Central memory CD8-positive, alpha-beta T cell (primary cell): ENCODE measurements at regions not wholly inside any gene's neighbourhood (a gene's known extent, or its start where the extent isn't known, plus 50 kb on each side); places are given as distances from the start of the nearest gene placed in this dataset.

Source experiments
- ATAC-seq: fragments of 150-1000 bp; cut with Tn5 transposase; replicated peaks from 2 replicates; pipeline ENCODE4 v1.10.0; 2022; ENCODE audit warnings: mild to moderate bottlenecking, moderate FRiP score, moderate number of reproducible peaks; ENCODE audit not compliant: poor library complexity, severe bottlenecking; ENCODE audit errors: extremely low read depth
- DNase-seq, 2 donors: peaks; one replicate each; pipeline ENCODE4 v3.0.0; 2021; ENCODE audit warnings: low spot score in 2 of 2
- H3K27ac Mint-ChIP-seq: one replicate; pipeline ENCODE4 v1.8.0; 2022; ENCODE audit warnings: low read depth, mild to moderate bottlenecking, moderate library complexity, mixed read lengths
- H3K27me3 Mint-ChIP-seq: one replicate; pipeline ENCODE4 v1.8.0; 2022; ENCODE audit warnings: mixed read lengths
- H3K36me3 Mint-ChIP-seq: one replicate; pipeline ENCODE4 v1.8.0; 2022; ENCODE audit warnings: mild to moderate bottlenecking, moderate library complexity, mixed read lengths; ENCODE audit not compliant: insufficient read depth
- H3K4me1 Mint-ChIP-seq: one replicate; pipeline ENCODE4 v1.8.0; 2022; ENCODE audit warnings: mixed read lengths
- H3K4me3 Mint-ChIP-seq: one replicate; pipeline ENCODE4 v1.8.0; 2022; ENCODE audit warnings: mild to moderate bottlenecking, moderate library complexity, mixed read lengths
- H3K9me3 Mint-ChIP-seq: one replicate; pipeline ENCODE4 v1.8.0; 2022; ENCODE audit warnings: mixed read lengths

DNA sequence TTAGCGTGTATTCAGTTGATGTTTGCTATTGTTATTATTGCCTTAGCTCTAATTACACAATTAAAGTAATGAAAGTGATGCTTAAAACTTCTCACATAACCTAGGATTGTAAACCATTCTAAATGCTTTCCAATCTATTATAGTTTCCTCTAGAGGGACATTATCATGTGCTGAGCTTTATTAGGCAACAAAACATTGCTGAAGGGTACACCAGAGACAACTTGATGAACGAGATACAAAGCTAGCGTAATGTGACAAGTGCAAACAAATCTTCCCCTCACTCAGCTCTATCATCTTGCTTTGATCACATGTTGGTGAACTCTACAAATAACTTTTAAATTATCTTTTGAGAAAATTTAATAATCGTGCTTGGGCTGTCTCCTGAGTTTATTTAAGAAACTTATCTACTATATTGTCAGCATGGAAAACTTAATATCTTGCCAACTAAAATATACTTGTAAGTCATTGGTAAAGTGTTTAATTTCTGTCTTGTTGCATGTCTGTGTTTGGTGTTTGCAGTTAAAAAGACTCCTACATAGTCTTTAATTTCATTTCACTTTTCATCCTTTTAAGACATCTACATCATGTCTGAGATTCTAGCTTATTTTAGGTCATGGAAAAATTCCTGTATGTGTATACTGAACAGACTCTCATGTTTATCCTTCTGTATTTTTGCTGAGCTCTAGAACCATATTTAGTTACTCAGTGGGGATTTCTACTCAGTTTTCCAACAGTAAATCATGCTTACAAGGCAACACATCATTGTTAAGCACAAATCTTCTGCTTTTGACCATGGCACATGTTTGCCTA is 104.2 kb upstream of the ADAMTS5 start:
- peaks cover 18% of the 10 kb centered on the region for H3K9me3 Mint-ChIP-seq
- H3K4me1 Mint-ChIP-seq: no peaks in the 10 kb centered on the region
- H3K4me3 Mint-ChIP-seq: no peak overlapping the region
- DNase-seq (no peak), ATAC-seq (no peak)
- no peaks in the 10 kb centered on the region for H3K36me3 Mint-ChIP-seq
- no peaks in the 10 kb centered on the region for H3K27me3 Mint-ChIP-seq
- no peak overlapping the region for H3K27ac Mint-ChIP-seq

DNA sequence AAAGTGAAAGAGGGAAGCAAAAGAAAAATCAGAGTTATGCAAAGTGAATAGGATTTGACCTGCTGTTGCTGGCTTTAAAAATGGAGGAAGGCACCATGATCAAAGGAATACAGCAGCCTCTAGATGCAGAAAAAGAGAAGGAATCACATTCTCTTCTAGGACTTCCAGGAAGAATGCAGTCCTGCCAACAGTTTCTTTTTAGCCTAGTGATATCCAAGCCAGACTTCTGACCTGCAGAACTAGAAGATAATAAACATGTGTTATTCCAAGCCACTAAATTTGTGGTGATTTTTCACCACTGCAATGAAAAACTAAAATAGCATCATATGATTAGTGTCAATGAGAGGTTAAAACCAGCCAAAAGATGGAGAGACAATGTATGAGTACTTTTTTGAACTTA is 101.9 kb upstream of the ADAMTS5 start:
- no peak overlapping the region for H3K27ac Mint-ChIP-seq
- no peak overlapping the region for H3K4me3 Mint-ChIP-seq
- H3K9me3 Mint-ChIP-seq: peaks cover 41% of the 10 kb centered on the region
- H3K36me3 Mint-ChIP-seq: no peaks in the 10 kb centered on the region
- no peaks in the 10 kb centered on the region for H3K4me1 Mint-ChIP-seq
- no peak for DNase-seq
- no peak for ATAC-seq
- H3K27me3 Mint-ChIP-seq: no peaks in the 10 kb centered on the region

DNA sequence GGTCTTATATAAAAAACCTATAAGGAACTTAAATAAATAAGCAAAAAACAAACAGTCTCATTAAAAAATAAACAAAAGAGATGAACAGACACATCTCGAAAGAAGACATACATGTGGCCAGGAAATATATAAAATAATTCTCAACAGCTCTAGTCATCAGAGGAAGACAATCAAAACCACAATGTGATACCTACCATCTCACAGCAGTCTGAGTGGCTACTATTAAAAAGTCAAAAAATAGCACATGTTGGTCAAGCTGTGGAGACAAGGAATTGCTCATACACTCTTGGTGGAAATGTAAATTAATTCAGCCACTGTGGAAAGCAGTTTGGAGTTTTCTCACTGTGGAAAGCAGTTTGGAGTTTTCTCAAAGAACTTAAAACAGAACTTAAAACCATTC is 100.3 kb upstream of the ADAMTS5 start:
- ATAC-seq: no peak
- H3K4me3 Mint-ChIP-seq: no peak overlapping the region

DNA sequence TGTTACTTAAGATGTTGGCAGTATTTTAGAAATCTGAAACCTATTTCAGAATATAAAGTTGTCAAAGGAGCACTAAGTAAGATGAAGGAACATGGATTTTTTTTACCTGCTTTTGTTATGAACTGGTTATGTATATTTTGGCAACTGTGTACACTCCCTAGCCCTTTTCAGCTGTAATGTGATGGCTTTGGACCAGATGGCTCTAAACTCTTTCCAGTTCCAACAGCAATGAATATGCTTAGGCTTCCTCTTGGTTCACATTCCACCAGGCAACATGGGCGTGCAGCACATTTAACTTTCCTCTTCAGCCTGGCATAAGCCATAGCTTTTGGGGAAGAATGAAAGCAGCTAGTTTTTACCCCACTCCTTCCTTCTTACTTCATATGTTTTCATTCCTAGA is 95.6 kb upstream of the ADAMTS5 start:
- Mint-ChIP-seq H3K36me3 (peaks cover 2% of the 10 kb centered on the region), H3K27me3 (no peaks in the 10 kb centered on the region), H3K4me1 (no peaks in the 10 kb centered on the region), H3K9me3 (peaks cover 35% of the 10 kb centered on the region), H3K27ac (no peak overlapping the region), H3K4me3 (no peak overlapping the region)
- DNase-seq (no peak), ATAC-seq (no peak)

More for the DNA sequence above, 100.3 kb upstream of the ADAMTS5 start:
- DNase-seq: no peak
- no peaks in the 10 kb centered on the region for H3K27me3 Mint-ChIP-seq
- no peak overlapping the region for H3K27ac Mint-ChIP-seq
- peaks cover 50% of the 10 kb centered on the region for H3K9me3 Mint-ChIP-seq
- H3K4me1 Mint-ChIP-seq: no peaks in the 10 kb centered on the region
- no peaks in the 10 kb centered on the region for H3K36me3 Mint-ChIP-seq

DNA sequence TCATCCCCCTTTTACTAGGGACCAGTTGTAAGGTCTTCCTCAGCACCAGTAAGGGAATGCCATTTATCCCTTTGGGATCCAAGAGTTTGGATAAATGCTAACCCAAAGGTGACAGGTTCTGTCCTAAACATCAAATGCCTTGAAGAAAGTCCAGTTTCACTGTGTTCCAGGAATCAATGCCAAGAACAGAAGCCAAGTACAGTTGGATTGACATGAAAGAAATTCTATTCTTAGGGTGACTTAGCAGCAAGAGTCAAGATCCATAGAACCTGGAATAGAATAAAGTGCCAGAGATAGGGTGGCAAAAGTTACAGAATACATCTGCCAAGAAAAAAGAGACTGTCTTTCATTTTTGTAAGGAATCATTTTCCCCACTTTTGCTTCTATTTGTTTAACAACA is 94.9 kb upstream of the ADAMTS5 start:
- Mint-ChIP-seq H3K4me1 (no peaks in the 10 kb centered on the region), H3K36me3 (peaks cover 2% of the 10 kb centered on the region), H3K4me3 (no peak overlapping the region), H3K27ac (no peak overlapping the region), H3K27me3 (no peaks in the 10 kb centered on the region), H3K9me3 (peaks cover 35% of the 10 kb centered on the region)
- no peak for DNase-seq
- ATAC-seq: no peak

DNA sequence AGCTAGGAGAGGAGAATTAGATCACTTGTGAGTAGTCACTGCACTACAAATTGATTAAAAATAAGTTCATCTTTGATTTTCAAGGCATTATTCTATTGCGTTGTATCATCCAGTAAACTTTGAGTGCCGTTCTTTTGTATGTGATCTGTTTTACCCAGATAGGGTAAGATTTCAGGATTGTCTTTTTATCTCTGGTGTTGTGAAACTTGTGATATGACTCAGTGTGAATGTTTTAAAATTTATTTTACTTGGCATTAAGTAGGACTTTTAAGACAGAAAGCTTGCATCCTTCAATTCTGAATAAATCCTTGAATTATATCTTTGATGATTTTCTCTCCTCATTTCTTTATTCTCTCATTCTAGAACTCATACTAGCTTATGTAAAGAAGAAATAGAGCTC is 93.3 kb upstream of the ADAMTS5 start:
- Mint-ChIP-seq H3K4me3 (no peak overlapping the region), H3K36me3 (peaks cover 2% of the 10 kb centered on the region), H3K4me1 (no peaks in the 10 kb centered on the region), H3K9me3 (peaks cover 23% of the 10 kb centered on the region), H3K27ac (no peak overlapping the region), H3K27me3 (no peaks in the 10 kb centered on the region)
- ATAC-seq (no peak), DNase-seq (no peak)

DNA sequence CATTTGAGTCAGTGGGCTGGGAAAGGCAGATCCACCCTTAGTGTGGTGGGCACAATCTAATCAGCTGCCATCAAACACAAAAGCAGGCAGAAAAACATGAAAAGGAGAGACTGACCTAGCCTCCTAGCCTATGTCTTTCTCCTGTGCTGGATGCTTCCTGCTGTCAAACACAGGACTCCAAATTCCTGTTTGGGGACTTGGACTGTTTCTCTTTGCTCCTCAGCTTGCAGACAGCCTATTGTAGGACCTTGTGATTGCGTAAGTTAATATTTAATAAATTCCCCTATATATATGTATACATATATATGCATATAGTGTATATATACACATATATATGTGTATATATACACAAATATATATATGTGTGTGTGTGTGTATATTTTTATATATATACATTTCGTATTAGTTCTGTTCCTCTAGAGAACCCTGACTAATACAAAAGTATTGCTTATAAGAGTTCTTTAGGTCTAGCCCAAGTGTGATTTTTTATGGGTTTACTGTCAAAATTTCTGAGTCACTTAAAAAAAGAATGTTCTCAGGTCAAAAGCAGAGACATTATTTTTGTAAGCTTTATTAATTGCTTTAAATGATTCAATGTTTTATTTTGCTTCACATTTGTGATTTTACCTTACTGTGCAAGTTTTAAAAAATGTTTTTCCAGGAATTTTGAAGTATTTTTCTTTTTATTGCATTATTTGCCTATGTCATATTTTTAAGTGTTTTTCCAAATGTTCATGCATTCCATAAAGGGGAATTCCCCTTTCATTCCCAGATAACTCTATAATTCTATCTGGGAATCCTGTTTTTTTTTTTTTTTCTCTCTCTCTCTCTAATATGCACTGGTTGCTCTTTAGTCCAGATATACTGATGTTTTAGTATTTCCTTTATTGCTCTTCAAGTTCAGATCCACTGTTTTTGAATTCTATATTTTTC is 92.1 kb upstream of the ADAMTS5 start:
- Mint-ChIP-seq H3K36me3 (peaks cover 2% of the 10 kb centered on the region), H3K27me3 (no peaks in the 10 kb centered on the region)

DNA sequence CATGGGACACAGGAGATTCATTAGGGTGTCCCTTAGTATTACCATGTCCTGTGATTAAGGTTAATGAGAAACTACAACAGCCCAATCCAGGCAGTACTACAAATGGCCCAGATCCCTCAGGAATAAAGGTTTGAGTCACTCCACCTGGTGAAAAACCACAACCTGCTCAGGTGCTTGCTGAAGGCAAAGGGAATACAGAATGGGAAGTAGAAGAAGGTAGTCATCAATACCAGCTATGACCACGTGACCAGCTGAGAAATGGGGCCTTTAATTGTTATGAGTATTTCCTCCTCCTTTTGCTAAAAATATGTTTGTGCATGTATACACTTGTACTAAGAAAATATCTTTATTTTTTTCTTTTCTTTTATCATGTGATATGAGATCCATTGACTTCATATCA is 91.1 kb upstream of the ADAMTS5 start:
- no peak overlapping the region for H3K4me3 Mint-ChIP-seq
- no peak for ATAC-seq
- H3K36me3 Mint-ChIP-seq: peaks cover 2% of the 10 kb centered on the region
- peaks cover 6% of the 10 kb centered on the region for H3K9me3 Mint-ChIP-seq
- H3K27ac Mint-ChIP-seq: no peak overlapping the region
- no peaks in the 10 kb centered on the region for H3K4me1 Mint-ChIP-seq
- DNase-seq: no peak
- H3K27me3 Mint-ChIP-seq: no peaks in the 10 kb centered on the region

More for the DNA sequence above, 92.1 kb upstream of the ADAMTS5 start:
- Mint-ChIP-seq H3K4me1 (no peaks in the 10 kb centered on the region), H3K27ac (no peak overlapping the region), H3K9me3 (peaks cover 10% of the 10 kb centered on the region), H3K4me3 (no peak overlapping the region)
- DNase-seq (no peak), ATAC-seq (no peak)

DNA sequence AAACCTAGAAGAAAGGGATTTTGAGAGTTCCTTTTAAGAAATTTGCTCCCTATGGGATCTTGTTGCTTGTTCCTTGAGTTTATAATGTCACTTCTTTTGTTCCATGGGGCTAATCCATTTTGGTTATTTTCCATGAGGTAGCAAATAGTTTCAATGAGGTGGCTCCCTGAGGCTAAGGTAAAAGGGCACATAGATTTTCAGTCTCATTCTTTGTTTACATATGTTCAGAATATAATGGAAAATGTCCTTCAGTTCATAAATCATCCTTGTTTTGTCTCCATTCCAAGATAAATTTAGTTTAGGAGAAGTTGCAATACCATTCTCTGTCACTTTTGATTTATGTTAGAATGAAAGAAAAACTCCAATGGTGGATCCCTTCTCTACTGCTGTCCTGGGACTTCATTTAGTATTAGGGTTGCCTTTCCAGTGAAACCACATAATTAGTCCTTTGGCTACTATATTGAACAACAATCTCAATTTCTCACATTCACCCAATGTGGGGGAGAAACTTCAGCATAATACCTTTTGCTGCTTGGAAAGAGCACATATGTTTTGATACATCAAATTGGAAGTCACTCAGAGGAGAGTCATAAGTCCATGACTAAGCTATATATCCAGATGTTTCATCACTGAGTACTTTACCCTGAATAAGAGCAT is 80.9 kb upstream of the ADAMTS5 start:
- Mint-ChIP-seq H3K9me3 (peaks cover 20% of the 10 kb centered on the region), H3K27ac (no peak overlapping the region), H3K36me3 (no peaks in the 10 kb centered on the region), H3K4me3 (no peak overlapping the region), H3K27me3 (no peaks in the 10 kb centered on the region), H3K4me1 (no peaks in the 10 kb centered on the region)
- ATAC-seq: no peak
- DNase-seq: no peak

DNA sequence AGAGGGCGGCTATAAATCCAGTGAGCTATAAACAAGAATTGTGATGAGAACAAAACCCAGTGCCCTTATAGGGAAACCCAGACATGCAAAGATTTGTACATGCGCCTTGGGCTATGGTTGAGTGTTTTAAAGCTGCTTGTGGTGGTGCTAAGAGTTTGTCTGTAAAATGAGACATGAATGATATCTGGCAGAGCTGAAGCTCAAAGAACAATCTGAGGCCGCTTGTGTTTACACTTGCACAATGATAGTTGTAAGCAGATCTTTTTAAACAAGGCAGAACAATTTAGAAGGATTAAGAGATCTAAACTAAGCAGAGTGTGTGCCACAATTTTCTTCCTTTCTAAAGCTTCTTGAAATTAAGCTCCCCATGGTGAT is 80.4 kb upstream of the ADAMTS5 start:
- DNase-seq (no peak), ATAC-seq (no peak)
- Mint-ChIP-seq H3K36me3 (no peaks in the 10 kb centered on the region), H3K27ac (no peak overlapping the region), H3K9me3 (peaks cover 20% of the 10 kb centered on the region), H3K4me1 (no peaks in the 10 kb centered on the region), H3K4me3 (no peak overlapping the region), H3K27me3 (no peaks in the 10 kb centered on the region)

DNA sequence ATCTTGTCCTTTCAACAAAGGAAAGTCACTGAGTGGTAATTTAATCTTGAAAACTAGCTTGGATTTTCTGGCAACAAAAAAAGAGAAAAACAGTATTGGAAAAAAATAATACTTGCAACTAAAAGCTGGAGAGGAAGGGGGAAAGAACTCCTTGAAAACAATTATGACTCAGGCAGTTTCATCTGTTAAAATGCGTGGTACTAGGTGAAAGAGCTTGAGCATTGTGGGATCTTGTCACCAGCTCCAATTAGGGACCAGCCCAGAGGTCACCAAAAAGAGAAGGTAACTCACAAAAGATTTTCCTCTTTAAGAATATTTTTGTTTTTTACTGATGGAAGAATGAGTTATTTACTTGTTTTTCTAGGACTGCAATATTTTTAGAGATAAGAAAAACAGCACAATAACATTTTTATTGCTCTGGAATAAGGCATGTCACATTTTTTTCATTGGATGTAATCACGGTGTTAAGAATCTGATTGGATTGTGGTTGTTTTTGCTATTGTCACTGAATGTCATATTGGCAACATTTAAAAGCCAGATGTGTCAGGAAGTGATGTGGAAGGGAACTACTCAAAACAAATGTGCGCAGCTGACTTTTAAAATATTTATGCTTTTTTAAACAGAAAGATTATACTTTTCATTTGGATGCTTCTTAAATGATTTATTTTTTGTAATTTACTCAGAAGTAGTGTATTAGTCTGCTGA is 78.5 kb upstream of the ADAMTS5 start:
- Mint-ChIP-seq H3K9me3 (peaks cover 14% of the 10 kb centered on the region), H3K4me3 (no peak overlapping the region), H3K27me3 (no peaks in the 10 kb centered on the region), H3K27ac (no peak overlapping the region), H3K4me1 (no peaks in the 10 kb centered on the region), H3K36me3 (no peaks in the 10 kb centered on the region)
- ATAC-seq: no peak
- DNase-seq: no peak

DNA sequence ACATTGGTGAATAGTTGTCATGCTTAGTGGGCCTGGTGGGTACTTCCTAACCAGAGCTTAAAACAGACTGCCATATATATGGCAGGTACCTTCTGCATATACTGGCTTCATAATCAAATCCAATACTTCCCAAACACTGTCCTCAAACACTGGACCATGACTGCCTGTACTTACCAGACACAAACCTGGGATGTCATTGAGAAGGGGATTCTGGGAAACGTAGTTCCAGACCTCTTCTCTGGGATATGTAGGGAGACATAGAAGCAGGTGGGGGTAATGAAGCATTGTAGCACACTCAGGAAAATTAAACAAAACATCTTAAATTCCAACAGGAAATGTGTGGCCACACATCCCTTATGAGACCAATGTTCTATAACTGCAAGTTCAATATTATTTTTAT is 76.5 kb upstream of the ADAMTS5 start:
- Mint-ChIP-seq H3K4me3 (no peak overlapping the region), H3K27me3 (no peaks in the 10 kb centered on the region), H3K36me3 (no peaks in the 10 kb centered on the region), H3K27ac (no peak overlapping the region), H3K4me1 (no peaks in the 10 kb centered on the region), H3K9me3 (peaks cover 5% of the 10 kb centered on the region)
- ATAC-seq (no peak), DNase-seq (no peak)
